Heart left ventricle (tissue), 16 donors: ENCODE measurements at regions not wholly inside any gene's neighbourhood (a gene's known extent, or its start where the extent isn't known, plus 50 kb on each side); places are given as distances from the start of the nearest gene placed in this dataset.

ENCODE experiments used
- ATAC-seq, 4 donors: fragments of 200-7000 bp; cut with Tn5 transposase; one replicate each; pipeline ENCODE4 v1.9.1; 2020 to 2022; ENCODE audit warnings: moderate library complexity in 4 of 4, mild to moderate bottlenecking in 3 of 4, moderate number of reproducible peaks in 1 of 4
- DNase-seq, 5 donors: peaks; one replicate each; pipeline ENCODE4 v3.0.0-alpha.2; 2020
- H3K27ac ChIP-seq, 12 donors: fragments of 200-600 bp; sonication (generic) in 4 of 12; one replicate each; pipeline versions ENCODE4 v1.5.0 to v1.8.0; 2016 to 2022; ENCODE audit warnings: mild to moderate bottlenecking in 2 of 12
- H3K27me3 ChIP-seq, 9 donors: fragments of 200-600 bp; sonication (generic) in 2 of 9; one replicate each; pipeline versions ENCODE4 v1.5.1 to v1.8.0; 2016 to 2022; ENCODE audit warnings: mild to moderate bottlenecking in 3 of 9
- H3K36me3 ChIP-seq, 9 donors: fragments of 200-600 bp; sonication (generic) in 2 of 9; one replicate each; pipeline versions ENCODE4 v1.5.0 to v1.8.0; 2018 to 2022; ENCODE audit warnings: mild to moderate bottlenecking in 2 of 9
- H3K4me1 ChIP-seq, 12 donors: fragments of 200-600 bp; sonication (generic) in 4 of 12; one replicate each; pipeline versions ENCODE4 v1.5.0 to v1.8.0; 2016 to 2022; ENCODE audit warnings: mild to moderate bottlenecking in 3 of 12
- H3K4me3 ChIP-seq, 12 donors: fragments of 200-600 bp; sonication (generic) in 4 of 12; one replicate each; pipeline versions ENCODE4 v1.5.0 to v1.8.0; 2017 to 2022; ENCODE audit warnings: mild to moderate bottlenecking in 9 of 12, moderate library complexity in 4 of 12
- H3K9me3 ChIP-seq, 12 donors: fragments of 200-600 bp; sonication (generic) in 4 of 12; one replicate each; pipeline versions ENCODE4 v1.5.0 to v1.8.0; 2016 to 2022; ENCODE audit warnings: mild to moderate bottlenecking in 1 of 12
- CTCF ChIP-seq, 12 donors: fragments of 200-600 bp; sonication (generic) in 4 of 12; IDR thresholded peaks; one replicate each; pipeline versions ENCODE4 v1.5.0 to v1.8.0; 2018 to 2022; ENCODE audit warnings: antibody characterized with exemption in 12 of 12, mild to moderate bottlenecking in 5 of 12
- POLR2A ChIP-seq, 2 donors: fragments of 450-650 bp; IDR thresholded peaks; one replicate each; pipeline ENCODE4 v1.6.1; 2017; ENCODE audit warnings: antibody characterized with exemption in 2 of 2, mild to moderate bottlenecking in 2 of 2, moderate library complexity in 2 of 2
- WGBS, 4 donors: extraction: QIAGEN DNeasy Blood & Tissue Kit in 2 of 4; methylation state at CpG; one replicate each; pipeline versions ENCODE4 v1.1.5 to v1.1.7; 2013 to 2018; 5-methylcytosine and 5-hydroxymethylcytosine counted together
- intact Hi-C, 10 donors: fragments of 100-400 bp; cut with DNase I; formaldehyde crosslinking; loops; one replicate each; pipeline versions ENCODE4 v1.11.1 to v1.14.2; 2022
- donor health status: ischemic (EF 13 %, LVEDD 7.1; RV severe dilation, severe dysfunction).
- donor health status: healthy with polysubstance abuse.
- donor health status: DM: no; HTN: yes; CAD: no.
- donor health status: DM: no; HTN: no; CAD: no.
- donor health status: ischemic (EF 25% LVEDD 6.9; RV normal size, moderate dysfunction).
- donor health status: ischemic (EF 25% LVEDD 5.7; RV mildly dilated, moderate dysfunction).
- donor health status: healthy.
- donor health status: DM: yes; HTN: yes; CAD: no.
- donor health status: ischemic (EF 35%, LVEDD 5.7; RV mildly dilated, moderate dysfunction).
- donor health status: nonischemic (EF 11% LVEDD 7.7; RV severe dilation, severe dysfunction).
- donor health status: DM: yes; HTN: yes; CAD: no.
- donor health status: PGD.
- donor health status: ischemic (EF 29% LVEDD 5.4; RV normal size, mild dysfunction).
- donor health status: nonischemic (EF 23%, LVEDD 6.1; RV moderate dilation, normal function).

GRCh38 chr18:22670914-22671313, 253.2 kb upstream of the CTAGE1 start:
- no peak overlapping the region for H3K4me3 ChIP-seq
- no peak for ATAC-seq

GRCh38 chr18:22673182-22673862, 255.6 kb upstream of the CTAGE1 start:
- TF ChIP-seq POLR2A (IDR thresholded peaks at IDR 0.05) (no peak), CTCF (IDR thresholded peaks at IDR 0.05) (no peak)
- DNase-seq: no peak
- 53 to 69% (median 65%) methylated on average over 3 of the region's 3 CpGs for WGBS, 4 donors

More at GRCh38 chr18:22670914-22671313, 253.2 kb upstream of the CTAGE1 start:
- Histone ChIP-seq H3K27ac (no peak overlapping the region), H3K4me1 (no peaks in the 10 kb centered on the region), H3K9me3 (peaks cover 0 to 6% (median 0%) of the 10 kb centered on the region in 12 donors), H3K36me3 (no peaks in the 10 kb centered on the region), H3K27me3 (no peaks in the 10 kb centered on the region)
- intact Hi-C loops: loop anchor here in 1 of 10 donors (10.0 kb wide), 1 partner anchor 46 kb away; no protein-coding TSS in a partner anchor
- TF ChIP-seq POLR2A (IDR thresholded peaks at IDR 0.05) (no peak), CTCF (IDR thresholded peaks at IDR 0.05) (no peak)
- 75 to 90% (median 85%) methylated on average over 1 of the region's 1 CpG for WGBS, 4 donors
- DNase-seq: no peak

GRCh38 chr18:22674272-22674671, 256.6 kb upstream of the CTAGE1 start:
- WGBS, 4 donors: 87 to 92% (median 89%) methylated on average over 3 of the region's 3 CpGs
- Histone ChIP-seq H3K27me3 (no peaks in the 10 kb centered on the region), H3K4me1 (no peaks in the 10 kb centered on the region), H3K4me3 (no peak overlapping the region), H3K27ac (no peak overlapping the region), H3K36me3 (no peaks in the 10 kb centered on the region), H3K9me3 (peaks cover 0 to 6% (median 0%) of the 10 kb centered on the region in 12 donors)
- DNase-seq (no peak), ATAC-seq (no peak)
- no peak for TF ChIP-seq CTCF (IDR thresholded peaks at IDR 0.05)
- no peak for TF ChIP-seq POLR2A (IDR thresholded peaks at IDR 0.05)
- intact Hi-C loops: loop anchor here in 1 of 10 donors (10.0 kb wide), 1 partner anchor 49 kb away; no protein-coding TSS in a partner anchor

More at GRCh38 chr18:22673182-22673862, 255.6 kb upstream of the CTAGE1 start:
- Histone ChIP-seq H3K9me3 (peaks cover 0 to 6% (median 0%) of the 10 kb centered on the region in 12 donors), H3K36me3 (no peaks in the 10 kb centered on the region), H3K27me3 (no peaks in the 10 kb centered on the region), H3K4me1 (no peaks in the 10 kb centered on the region), H3K27ac (no peak overlapping the region), H3K4me3 (no peak overlapping the region)
- no peak for ATAC-seq
- intact Hi-C loops: loop anchor here in 1 of 10 donors (10.0 kb wide), 1 partner anchor 49 kb away; no protein-coding TSS in a partner anchor

- ATAC-seq: no peak
- Histone ChIP-seq H3K36me3 (no peaks in the 10 kb centered on the region), H3K9me3 (peaks cover 0 to 6% (median 0%) of the 10 kb centered on the region in 12 donors), H3K27ac (no peak overlapping the region), H3K4me1 (no peaks in the 10 kb centered on the region), H3K27me3 (no peaks in the 10 kb centered on the region), H3K4me3 (no peak overlapping the region)
- intact Hi-C loops: loop anchor here in 1 of 10 donors (10.0 kb wide), 1 partner anchor 50 kb away; no protein-coding TSS in a partner anchor
- no peak for DNase-seq
- TF ChIP-seq POLR2A (IDR thresholded peaks at IDR 0.05): no peak
- TF ChIP-seq CTCF (IDR thresholded peaks at IDR 0.05): no peak
Measured at GRCh38 chr18:22675006-22675405, 257.3 kb upstream of the CTAGE1 start.
